Osteocyte (in vitro differentiated cells): ENCODE measurements at regions not wholly inside any gene's neighbourhood (a gene's known extent, or its start where the extent isn't known, plus 50 kb on each side); places are given as distances from the start of the nearest gene placed in this dataset.
"Not testable (repeated sequence)": the region's sequence is repeated elsewhere in the genome, so short reads cannot be mapped to it uniquely, and the experiment has no call there.

Source experiments
- DNase-seq: peaks from one replicate; pipeline ENCODE4 v3.0.0; 2021; ENCODE audit warnings: mixed read lengths; ENCODE audit not compliant: unreplicated experiment; ENCODE audit errors: extremely low spot score
- H3K27ac Mint-ChIP-seq: one replicate; pipeline ENCODE4 v1.8.0; 2021; ENCODE audit warnings: mild to moderate bottlenecking, mixed read lengths; ENCODE audit not compliant: unreplicated experiment
- H3K27me3 Mint-ChIP-seq: one replicate; pipeline ENCODE4 v1.8.0; 2021; ENCODE audit warnings: mixed read lengths; ENCODE audit not compliant: unreplicated experiment
- H3K36me3 Mint-ChIP-seq: one replicate; pipeline ENCODE4 v1.8.0; 2021; ENCODE audit warnings: mixed read lengths; ENCODE audit not compliant: unreplicated experiment
- H3K4me1 Mint-ChIP-seq: one replicate; pipeline ENCODE4 v1.8.0; 2021; ENCODE audit warnings: mixed read lengths; ENCODE audit not compliant: unreplicated experiment
- H3K4me3 Mint-ChIP-seq: one replicate; pipeline ENCODE4 v1.8.0; 2021; ENCODE audit warnings: mild to moderate bottlenecking, moderate library complexity, mixed read lengths; ENCODE audit not compliant: unreplicated experiment
- H3K9me3 Mint-ChIP-seq: one replicate; pipeline ENCODE4 v1.8.0; 2021; ENCODE audit warnings: mixed read lengths; ENCODE audit not compliant: unreplicated experiment
- CTCF ChIP-seq: fragments of 200-600 bp; sonication (generic); IDR thresholded peaks from 2 replicates; pipeline ENCODE4 v1.5.0; 2021; ENCODE audit warnings: antibody characterized with exemption, mild to moderate bottlenecking, moderate library complexity

DNA sequence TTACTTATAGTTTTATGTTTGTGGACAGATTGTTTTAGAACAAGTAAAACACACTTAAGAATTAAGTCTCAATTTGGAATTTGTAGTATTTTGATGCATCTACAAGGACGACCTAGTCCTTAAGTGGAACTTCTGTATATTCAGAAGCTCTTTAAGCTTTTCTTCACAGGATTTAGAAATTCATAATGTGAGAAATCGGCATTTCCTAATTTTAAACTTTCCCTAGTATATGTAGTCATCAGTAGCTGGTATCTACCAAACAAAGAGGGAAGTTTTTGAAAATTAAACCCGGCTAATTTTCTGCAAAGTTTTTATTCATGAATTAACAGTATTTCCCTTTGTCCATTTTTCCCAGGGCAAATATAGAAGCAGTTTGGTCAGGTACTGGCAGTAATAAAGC is 203.6 kb downstream of the CDRT15L2 start:
- Mint-ChIP-seq H3K4me3 (no peak overlapping the region), H3K9me3 (no peaks in the 10 kb centered on the region), H3K36me3 (no peaks in the 10 kb centered on the region), H3K27ac (no peak overlapping the region), H3K4me1 (no peaks in the 10 kb centered on the region), H3K27me3 (peaks cover 9% of the 10 kb centered on the region)
- no peak for DNase-seq
- no peak for TF ChIP-seq CTCF

- H3K4me1 Mint-ChIP-seq: no peaks in the 10 kb centered on the region
- no peaks in the 10 kb centered on the region for H3K9me3 Mint-ChIP-seq
- peaks cover 12% of the 10 kb centered on the region for H3K27me3 Mint-ChIP-seq
- no peak for TF ChIP-seq CTCF
- H3K27ac Mint-ChIP-seq: no peak overlapping the region
- peak; percentile 82 for DNase-seq
- no peaks in the 10 kb centered on the region for H3K36me3 Mint-ChIP-seq
- no peak overlapping the region for H3K4me3 Mint-ChIP-seq
Measured at GRCh38 chr17:20784100-20784665, 204.7 kb downstream of the CDRT15L2 start.

DNA sequence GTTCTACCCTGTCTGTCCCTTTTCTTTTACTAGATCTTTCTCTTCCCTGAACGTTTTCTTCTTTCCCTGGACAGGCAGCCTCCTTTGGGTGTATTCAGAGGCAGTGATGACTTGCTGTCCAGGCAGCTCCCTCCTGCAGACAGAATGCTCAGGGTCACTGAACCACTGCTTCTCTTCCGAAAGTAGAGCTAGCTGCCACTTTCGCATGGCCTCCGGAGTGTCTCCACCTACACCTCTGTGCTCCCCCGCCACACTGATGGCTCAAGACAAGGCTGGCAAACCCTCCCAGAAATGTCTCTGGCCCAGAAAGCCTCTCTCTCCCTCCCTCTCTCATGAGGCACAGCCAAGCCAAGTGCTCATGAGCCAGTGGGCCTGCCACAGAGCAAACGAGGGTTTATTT is 207.8 kb downstream of the CDRT15L2 start:
- H3K4me1 Mint-ChIP-seq: no peaks in the 10 kb centered on the region
- H3K9me3 Mint-ChIP-seq: no peaks in the 10 kb centered on the region
- DNase-seq: no peak
- no peaks in the 10 kb centered on the region for H3K36me3 Mint-ChIP-seq
- H3K27me3 Mint-ChIP-seq: peaks cover 12% of the 10 kb centered on the region
- no peak overlapping the region for H3K27ac Mint-ChIP-seq
- no peak for TF ChIP-seq CTCF
- no peak overlapping the region for H3K4me3 Mint-ChIP-seq

DNA sequence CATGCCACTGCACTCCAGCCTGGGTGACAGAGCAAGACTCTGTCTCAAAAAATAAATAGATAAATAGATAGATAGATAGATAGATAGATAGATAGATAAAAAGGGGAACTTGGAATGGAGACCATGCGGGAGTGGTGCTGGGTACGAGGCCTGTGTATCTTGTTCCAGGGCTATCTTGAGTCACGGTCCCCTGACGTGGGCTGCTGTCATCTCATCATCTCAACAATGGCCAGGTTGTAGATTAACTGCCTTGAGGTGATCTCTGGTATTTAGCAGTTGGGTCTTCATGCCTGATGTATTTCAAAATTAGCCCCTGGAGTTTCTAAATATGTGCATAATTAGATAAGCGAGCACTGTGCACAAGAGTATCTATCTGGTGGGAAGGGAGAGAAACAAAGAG is 212.1 kb downstream of the CDRT15L2 start:
- H3K36me3 Mint-ChIP-seq: no peaks in the 10 kb centered on the region
- peaks cover 6% of the 10 kb centered on the region for H3K27me3 Mint-ChIP-seq
- no peaks in the 10 kb centered on the region for H3K9me3 Mint-ChIP-seq
- H3K4me1 Mint-ChIP-seq: no peaks in the 10 kb centered on the region
- no peak overlapping the region for H3K4me3 Mint-ChIP-seq
- DNase-seq: no peak
- no peak overlapping the region for H3K27ac Mint-ChIP-seq
- TF ChIP-seq CTCF: no peak

DNA sequence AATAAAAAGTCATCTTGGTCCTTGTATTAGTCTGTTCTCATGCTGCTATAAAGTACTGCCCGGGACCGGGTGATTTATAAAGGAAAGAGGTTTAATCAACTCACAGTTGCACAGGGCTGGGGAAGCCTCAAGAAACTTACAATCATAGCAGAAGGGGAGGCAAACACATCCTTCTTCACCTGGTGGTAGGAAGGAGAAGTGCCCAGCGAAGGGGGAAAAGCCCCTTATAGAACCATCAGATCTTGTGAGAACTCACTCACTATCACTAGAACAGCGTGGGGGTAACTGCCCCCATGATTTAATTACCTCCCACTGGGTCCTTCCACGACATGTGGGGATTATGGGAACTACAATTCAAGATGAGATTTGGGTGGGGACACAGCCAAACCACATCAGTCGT is 215.0 kb downstream of the CDRT15L2 start:
- H3K4me1 Mint-ChIP-seq, H3K4me3 Mint-ChIP-seq, H3K27ac Mint-ChIP-seq, H3K36me3 Mint-ChIP-seq, H3K9me3 Mint-ChIP-seq: not testable (repeated sequence)
- peak; percentile 10 for DNase-seq
- peaks cover 12% of the 10 kb centered on the region for H3K27me3 Mint-ChIP-seq

DNA sequence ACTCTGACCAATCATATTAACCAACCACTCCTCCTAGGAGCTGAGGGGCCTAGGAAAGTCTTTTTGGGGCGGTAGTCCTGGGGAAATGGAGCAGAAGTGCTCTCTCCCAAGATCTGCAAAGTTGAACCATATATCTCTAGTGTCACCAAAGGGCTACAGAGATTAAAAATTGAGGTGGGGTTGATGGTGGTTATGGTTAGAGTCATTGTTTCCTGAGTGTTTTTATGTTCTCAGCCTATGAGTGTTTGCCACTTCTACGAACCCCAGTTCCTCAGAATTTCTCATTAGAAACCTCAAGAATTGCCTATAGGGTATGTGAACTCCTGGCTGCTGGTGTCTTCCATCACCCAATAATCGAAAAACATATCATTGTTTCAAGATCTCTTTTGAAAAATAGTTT is 217.8 kb downstream of the CDRT15L2 start:
- no peak for DNase-seq
- no peaks in the 10 kb centered on the region for H3K9me3 Mint-ChIP-seq
- H3K27ac Mint-ChIP-seq: no peak overlapping the region
- no peaks in the 10 kb centered on the region for H3K36me3 Mint-ChIP-seq
- no peak overlapping the region for H3K4me3 Mint-ChIP-seq
- peaks cover 9% of the 10 kb centered on the region for H3K4me1 Mint-ChIP-seq
- no peak for TF ChIP-seq CTCF
- H3K27me3 Mint-ChIP-seq: peaks cover 12% of the 10 kb centered on the region
